HG02759 (cell line): ENCODE measurements at regions not wholly inside any gene's neighbourhood (a gene's known extent, or its start where the extent isn't known, plus 50 kb on each side); places are given as distances from the start of the nearest gene placed in this dataset.

Experiments
- ATAC-seq: cut with Tn5 transposase; IDR thresholded peaks from one replicate; pipeline ENCODE4 v1.9.1; 2021; ENCODE audit warnings: mild to moderate bottlenecking, moderate library complexity; ENCODE audit not compliant: unreplicated experiment

- no peak for ATAC-seq
Observed at GRCh38 chr2:223107825-223108224, 55.8 kb downstream of the KCNE4 start.

GRCh38 chr2:223108351-223109050, 56.5 kb downstream of the KCNE4 start:
- ATAC-seq, result no peak

- no peak for ATAC-seq
Observed at GRCh38 chr2:223109341-223109740, 57.4 kb downstream of the KCNE4 start.

GRCh38 chr2:223113161-223113560, 61.2 kb downstream of the KCNE4 start:
- no peak for ATAC-seq

- ATAC-seq, result no peak
Observed at GRCh38 chr2:223114170-223114569, 62.2 kb downstream of the KCNE4 start.

GRCh38 chr2:223114917-223115316, 62.9 kb downstream of the KCNE4 start:
- ATAC-seq, result no peak

GRCh38 chr2:223117533-223117932, 65.5 kb downstream of the KCNE4 start:
- no peak for ATAC-seq

- ATAC-seq, result no peak
Observed at GRCh38 chr2:223121283-223121682, 69.3 kb downstream of the KCNE4 start.

- no peak for ATAC-seq
Observed at GRCh38 chr2:223122781-223123180, 70.8 kb downstream of the KCNE4 start.

- no peak for ATAC-seq
Observed at GRCh38 chr2:223123855-223124610, 72.0 kb downstream of the KCNE4 start.

GRCh38 chr2:223141606-223142005, 89.6 kb downstream of the KCNE4 start:
- ATAC-seq, result no peak

- ATAC-seq, result no peak
Observed at GRCh38 chr2:223142118-223142517, 90.1 kb downstream of the KCNE4 start.

GRCh38 chr2:223147431-223147830, 95.4 kb downstream of the KCNE4 start:
- no peak for ATAC-seq

GRCh38 chr2:223148516-223148915, 96.5 kb downstream of the KCNE4 start:
- no peak for ATAC-seq

- ATAC-seq, result no peak
Observed at GRCh38 chr2:223155956-223156355, 104.0 kb downstream of the KCNE4 start.

- no peak for ATAC-seq
Observed at GRCh38 chr2:223161873-223162458, 110.0 kb downstream of the KCNE4 start.

- ATAC-seq, result no peak
Observed at GRCh38 chr2:223165423-223166214, 113.6 kb downstream of the KCNE4 start.

GRCh38 chr2:223166215-223166493, 114.2 kb downstream of the KCNE4 start:
- no peak for ATAC-seq

GRCh38 chr2:223166983-223167650, 115.1 kb downstream of the KCNE4 start:
- ATAC-seq, result no peak

- ATAC-seq, result peak; percentile 47
Observed at GRCh38 chr2:223169830-223170605, 118.0 kb downstream of the KCNE4 start.
